ENCODE measurements at regions not wholly inside any gene's neighbourhood (a gene's known extent, or its start where the extent isn't known, plus 50 kb on each side); places are given as distances from the start of the nearest gene placed in this dataset.
A peak's percentile ranks its signal among the peaks of the same experiment; 100 is the strongest.

DNA sequence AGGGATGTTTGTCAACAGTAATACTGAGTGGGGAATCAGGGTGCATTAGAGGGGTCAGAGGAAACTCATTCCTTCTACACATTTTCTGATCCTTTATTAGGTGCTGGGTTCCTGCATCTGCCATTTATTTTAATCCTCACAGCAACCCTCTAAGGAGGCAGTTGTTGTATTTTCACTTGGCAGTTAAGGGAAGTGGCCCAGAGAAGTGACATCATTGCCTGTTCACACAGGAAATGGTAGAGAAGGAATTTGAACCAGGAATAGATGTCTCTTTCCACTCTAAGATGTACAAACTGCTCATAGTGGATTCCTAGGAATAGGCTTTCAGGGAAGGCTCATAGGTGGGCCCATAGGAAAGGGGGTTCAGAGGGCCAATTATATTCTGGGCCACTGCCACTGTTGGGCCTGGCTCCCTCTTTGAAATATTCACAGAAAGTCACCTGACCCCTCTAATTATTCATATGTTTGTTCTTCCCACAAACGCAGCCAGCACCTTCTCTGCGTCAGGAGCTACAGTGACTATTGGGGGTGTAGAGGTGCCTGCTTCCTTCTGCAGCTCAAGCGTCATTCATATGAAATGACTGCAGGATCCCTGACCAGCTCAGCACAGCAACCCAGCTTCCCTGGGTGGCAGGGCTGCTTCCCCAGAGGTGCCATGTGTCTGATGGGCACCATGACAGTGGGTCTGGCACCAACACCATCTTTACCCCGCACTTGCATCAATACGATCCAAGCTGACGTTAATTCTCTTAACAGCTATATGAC, 163.9 kb upstream of the SMAD3 start:
- no peaks in the 10 kb centered on the region for H3K79me1 ChIP-seq (replicated peaks; ENCODE audit: low read length, poor library complexity, severe bottlenecking)

GRCh38 chr15:66905185-66905584, 160.2 kb upstream of the SMAD3 start:
- Histone ChIP-seq H2AK5ac (ENCODE audit: low read length, severe bottlenecking) (no peak overlapping the region), H3K79me1 (replicated peaks; ENCODE audit: low read length, poor library complexity, severe bottlenecking) (no peaks in the 10 kb centered on the region), H3K14ac (ENCODE audit: low read length in 2 of 2) (no peak overlapping the region), H2BK5ac (ENCODE audit: low read depth, low read length, poor library complexity, severe bottlenecking) (no peak overlapping the region), H2BK120ac (ENCODE audit: low read depth, low read length) (no peak overlapping the region), H3K36me3 (ENCODE audit: control insufficient read depth in 1 of 2, insufficient read depth in 2 of 2, low read depth in 1 of 2, low read length in 2 of 2) (peaks cover 3 to 26% of the 10 kb centered on the region in 2 experiments), H3K9me3 (ENCODE audit: control insufficient read depth, low read length) (peaks cover 6% of the 10 kb centered on the region), H3K4me3 (ENCODE audit: insufficient read depth in 1 of 2, low read depth in 1 of 2, low read length in 2 of 2) (no peak overlapping the region), H3K27ac (ENCODE audit: low read length, poor library complexity, severe bottlenecking) (no peak overlapping the region), H4K91ac (ENCODE audit: low read length) (no peak overlapping the region), H3K4me1 (ENCODE audit: control insufficient read depth, insufficient read depth, low read depth, low read length) (no peaks in the 10 kb centered on the region), H2AFZ (ENCODE audit: low read depth, low read length) (no peak overlapping the region), H3K9ac (ENCODE audit: low read length) (no peak overlapping the region), H4K8ac (ENCODE audit: low read length) (no peak overlapping the region), H3K23ac (ENCODE audit: low read length in 2 of 2) (no peak overlapping the region), H2BK15ac (ENCODE audit: low read depth, poor library complexity, severe bottlenecking) (no peak overlapping the region), H3K27me3 (ENCODE audit: control insufficient read depth in 1 of 2, insufficient read depth in 1 of 2, low read length in 2 of 2) (no peaks in the 10 kb centered on the region), H3K4me2 (ENCODE audit: low read length, poor library complexity, severe bottlenecking) (no peak overlapping the region), H3K4ac (ENCODE audit: low read depth in 1 of 2, low read length in 2 of 2) (no peak overlapping the region), H2BK12ac (ENCODE audit: low read length in 2 of 2) (no peak overlapping the region), H3K18ac (ENCODE audit: low read depth in 1 of 2, low read length in 2 of 2) (no peak overlapping the region)
- 83% methylated on average over 2 of the region's 2 CpGs for WGBS
- DNase-seq: no peak

More for the DNA sequence above, 163.9 kb upstream of the SMAD3 start:
- no peak overlapping the region for H4K91ac ChIP-seq (ENCODE audit: low read length)
- H2AK5ac ChIP-seq (ENCODE audit: low read length, severe bottlenecking): no peak overlapping the region
- WGBS: 94% methylated on average over 3 of the region's 6 CpGs
- H3K4me3 ChIP-seq (ENCODE audit: insufficient read depth in 1 of 2, low read depth in 1 of 2, low read length in 2 of 2): peak overlapping the region in 1 of 2 experiments; percentile 1
- H2BK15ac ChIP-seq (ENCODE audit: low read depth, poor library complexity, severe bottlenecking): no peak overlapping the region
- peak overlapping the region in 1 of 2 experiments; percentile 28 for H3K14ac ChIP-seq (ENCODE audit: low read length in 2 of 2)
- H3K18ac ChIP-seq (ENCODE audit: low read depth in 1 of 2, low read length in 2 of 2): peak overlapping the region in 1 of 2 experiments; percentile 53
- peak overlapping the region in 1 of 2 experiments; percentile 32 for H3K4ac ChIP-seq (ENCODE audit: low read depth in 1 of 2, low read length in 2 of 2)
- H3K9ac ChIP-seq (ENCODE audit: low read length): peak overlapping the region; percentile 20
- H2BK120ac ChIP-seq (ENCODE audit: low read depth, low read length): no peak overlapping the region
- peak overlapping the region; percentile 33 for H4K8ac ChIP-seq (ENCODE audit: low read length)
- H3K4me1 ChIP-seq (ENCODE audit: control insufficient read depth, insufficient read depth, low read depth, low read length): no peaks in the 10 kb centered on the region
- H2AFZ ChIP-seq (ENCODE audit: low read depth, low read length): peak overlapping the region; percentile 18
- DNase-seq: peak; percentile 53
- H3K23ac ChIP-seq (ENCODE audit: low read length in 2 of 2): no peak overlapping the region
- no peak overlapping the region for H2BK5ac ChIP-seq (ENCODE audit: low read depth, low read length, poor library complexity, severe bottlenecking)
- H3K27me3 ChIP-seq (ENCODE audit: control insufficient read depth in 1 of 2, insufficient read depth in 1 of 2, low read length in 2 of 2): no peaks in the 10 kb centered on the region
- H3K36me3 ChIP-seq (ENCODE audit: control insufficient read depth in 1 of 2, insufficient read depth in 2 of 2, low read depth in 1 of 2, low read length in 2 of 2): peaks cover 3 to 30% of the 10 kb centered on the region in 2 experiments
- H3K9me3 ChIP-seq (ENCODE audit: control insufficient read depth, low read length): peaks cover 6% of the 10 kb centered on the region
- H3K4me2 ChIP-seq (ENCODE audit: low read length, poor library complexity, severe bottlenecking): no peak overlapping the region
- no peak overlapping the region for H2BK12ac ChIP-seq (ENCODE audit: low read length in 2 of 2)
- H3K27ac ChIP-seq (ENCODE audit: low read length, poor library complexity, severe bottlenecking): no peak overlapping the region

DNA sequence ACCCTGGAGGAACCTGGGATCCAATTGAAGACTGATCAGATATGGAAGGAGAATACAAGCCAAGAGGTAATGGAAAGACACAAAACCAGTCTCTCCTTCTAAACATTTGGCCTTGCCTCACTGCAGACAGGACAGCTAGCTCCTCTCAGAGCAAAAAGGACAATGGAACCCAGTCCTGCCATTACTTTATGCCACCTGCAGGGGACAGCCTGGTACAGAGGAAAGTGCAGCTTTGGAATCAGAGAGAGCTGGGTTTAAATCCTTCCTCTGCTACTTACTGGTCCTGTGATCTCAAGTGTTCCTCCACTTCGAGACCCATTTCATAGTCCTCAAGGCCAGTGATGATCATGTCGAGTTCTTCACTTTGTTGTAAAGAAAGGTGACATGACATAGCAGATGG, 159.4 kb upstream of the SMAD3 start:
- Histone ChIP-seq H3K23ac (ENCODE audit: low read length in 2 of 2) (no peak overlapping the region), H3K79me1 (replicated peaks; ENCODE audit: low read length, poor library complexity, severe bottlenecking) (no peaks in the 10 kb centered on the region), H3K27ac (ENCODE audit: low read length, poor library complexity, severe bottlenecking) (no peak overlapping the region), H3K4ac (ENCODE audit: low read depth in 1 of 2, low read length in 2 of 2) (no peak overlapping the region), H3K27me3 (ENCODE audit: control insufficient read depth in 1 of 2, insufficient read depth in 1 of 2, low read length in 2 of 2) (no peaks in the 10 kb centered on the region), H3K14ac (ENCODE audit: low read length in 2 of 2) (no peak overlapping the region), H2BK12ac (ENCODE audit: low read length in 2 of 2) (no peak overlapping the region), H2BK120ac (ENCODE audit: low read depth, low read length) (no peak overlapping the region), H3K9me3 (ENCODE audit: control insufficient read depth, low read length) (peaks cover 6% of the 10 kb centered on the region), H3K4me3 (ENCODE audit: insufficient read depth in 1 of 2, low read depth in 1 of 2, low read length in 2 of 2) (no peak overlapping the region), H3K4me2 (ENCODE audit: low read length, poor library complexity, severe bottlenecking) (no peak overlapping the region), H3K9ac (ENCODE audit: low read length) (no peak overlapping the region), H3K18ac (ENCODE audit: low read depth in 1 of 2, low read length in 2 of 2) (no peak overlapping the region), H4K91ac (ENCODE audit: low read length) (no peak overlapping the region), H3K4me1 (ENCODE audit: control insufficient read depth, insufficient read depth, low read depth, low read length) (no peaks in the 10 kb centered on the region), H2AK5ac (ENCODE audit: low read length, severe bottlenecking) (no peak overlapping the region), H2AFZ (ENCODE audit: low read depth, low read length) (no peak overlapping the region), H2BK15ac (ENCODE audit: low read depth, poor library complexity, severe bottlenecking) (no peak overlapping the region), H3K36me3 (ENCODE audit: control insufficient read depth in 1 of 2, insufficient read depth in 2 of 2, low read depth in 1 of 2, low read length in 2 of 2) (peaks cover 2 to 26% of the 10 kb centered on the region in 2 experiments), H2BK5ac (ENCODE audit: low read depth, low read length, poor library complexity, severe bottlenecking) (no peak overlapping the region), H4K8ac (ENCODE audit: low read length) (no peak overlapping the region)
- no peak for DNase-seq
- 93% methylated on average over 2 of the region's 2 CpGs for WGBS

GRCh38 chr15:66906668-66907614, 158.5 kb upstream of the SMAD3 start:
- Histone ChIP-seq H3K4ac (ENCODE audit: low read depth in 1 of 2, low read length in 2 of 2) (no peak overlapping the region), H3K18ac (ENCODE audit: low read depth in 1 of 2, low read length in 2 of 2) (no peak overlapping the region), H3K4me1 (ENCODE audit: control insufficient read depth, insufficient read depth, low read depth, low read length) (no peaks in the 10 kb centered on the region), H3K27me3 (ENCODE audit: control insufficient read depth in 1 of 2, insufficient read depth in 1 of 2, low read length in 2 of 2) (no peaks in the 10 kb centered on the region), H4K8ac (ENCODE audit: low read length) (no peak overlapping the region), H3K36me3 (ENCODE audit: control insufficient read depth in 1 of 2, insufficient read depth in 2 of 2, low read depth in 1 of 2, low read length in 2 of 2) (peaks cover 0 to 26% of the 10 kb centered on the region in 2 experiments), H4K91ac (ENCODE audit: low read length) (no peak overlapping the region), H3K4me2 (ENCODE audit: low read length, poor library complexity, severe bottlenecking) (no peak overlapping the region), H2BK15ac (ENCODE audit: low read depth, poor library complexity, severe bottlenecking) (no peak overlapping the region), H2BK5ac (ENCODE audit: low read depth, low read length, poor library complexity, severe bottlenecking) (no peak overlapping the region), H3K23ac (ENCODE audit: low read length in 2 of 2) (no peak overlapping the region), H3K14ac (ENCODE audit: low read length in 2 of 2) (no peak overlapping the region), H2BK12ac (ENCODE audit: low read length in 2 of 2) (no peak overlapping the region), H3K27ac (ENCODE audit: low read length, poor library complexity, severe bottlenecking) (no peak overlapping the region), H3K4me3 (ENCODE audit: insufficient read depth in 1 of 2, low read depth in 1 of 2, low read length in 2 of 2) (no peak overlapping the region), H3K9ac (ENCODE audit: low read length) (no peak overlapping the region), H2AFZ (ENCODE audit: low read depth, low read length) (no peak overlapping the region), H2AK5ac (ENCODE audit: low read length, severe bottlenecking) (no peak overlapping the region), H3K9me3 (ENCODE audit: control insufficient read depth, low read length) (peaks cover 6% of the 10 kb centered on the region), H2BK120ac (ENCODE audit: low read depth, low read length) (no peak overlapping the region), H3K79me1 (replicated peaks; ENCODE audit: low read length, poor library complexity, severe bottlenecking) (no peaks in the 10 kb centered on the region)
- 94% methylated on average over 15 of the region's 18 CpGs for WGBS
- DNase-seq: no peak

Data from mesenchymal stem cell (in vitro differentiated cells and primary cell).